Ishikawa (cell line): ENCODE measurements at regions not wholly inside any gene's neighbourhood (a gene's known extent, or its start where the extent isn't known, plus 50 kb on each side); places are given as distances from the start of the nearest gene placed in this dataset.

Experiments
- CEBPB ChIP-seq: IDR thresholded peaks from 2 replicates; pipeline ENCODE4 v1.6.1; 2012
- CREB1 ChIP-seq: IDR thresholded peaks from 2 replicates; pipeline ENCODE4 v1.6.1; 2012; ENCODE audit warnings: low read depth
- EGR1 ChIP-seq: IDR thresholded peaks from 2 replicates; pipeline ENCODE4 v1.6.1; 2012
- EP300 ChIP-seq: IDR thresholded peaks from 2 replicates; pipeline ENCODE4 v1.6.1; 2012; ENCODE audit warnings: borderline replicate concordance
- FOXM1 ChIP-seq: IDR thresholded peaks from 2 replicates; pipeline ENCODE4 v1.6.1; 2012; ENCODE audit warnings: low read depth, borderline replicate concordance
- MAX ChIP-seq: IDR thresholded peaks from 2 replicates; pipeline ENCODE4 v1.6.1; 2012
- NFIC ChIP-seq: IDR thresholded peaks from 2 replicates; pipeline ENCODE4 v1.6.1; 2012
- RAD21 ChIP-seq: IDR thresholded peaks from 2 replicates; pipeline ENCODE4 v1.6.1; 2012; ENCODE audit warnings: low read depth
- REST ChIP-seq: IDR thresholded peaks from 2 replicates; pipeline ENCODE4 v1.6.1; 2012; ENCODE audit warnings: low read depth, mild to moderate bottlenecking
- TAF1 ChIP-seq: IDR thresholded peaks from 2 replicates; pipeline ENCODE4 v1.6.1; 2012; ENCODE audit warnings: low read depth, mild to moderate bottlenecking
- TCF12 ChIP-seq: IDR thresholded peaks from 2 replicates; pipeline ENCODE4 v1.6.1; 2012; ENCODE audit warnings: low read depth
- TEAD4 ChIP-seq: IDR thresholded peaks from 2 replicates; pipeline ENCODE4 v1.6.1; 2012
- USF1 ChIP-seq: IDR thresholded peaks from 2 replicates; pipeline ENCODE4 v1.6.1; 2012
- YY1 ChIP-seq: IDR thresholded peaks from 2 replicates; pipeline ENCODE4 v1.6.1; 2012; ENCODE audit warnings: low read depth
- ZBTB7A ChIP-seq: IDR thresholded peaks from 2 replicates; pipeline ENCODE4 v1.6.1; 2012; ENCODE audit warnings: low read depth

GRCh38 chr12:7581046-7581445 is 77.5 kb upstream of the CD163 start:
- no peak for TF ChIP-seq TCF12
- TF ChIP-seq FOXM1, result no peak

- TF ChIP-seq FOXM1 (no peak), CREB1 (no peak), TCF12 (no peak), RAD21 (no peak), TAF1 (no peak), EGR1 (no peak), CEBPB (no peak), REST (no peak), MAX (no peak), EP300 (no peak), NFIC (no peak), YY1 (no peak), ZBTB7A (no peak), USF1 (no peak), TEAD4 (no peak)
Observed at GRCh38 chr12:7571257-7571656, 67.7 kb upstream of the CD163 start.

- TF ChIP-seq NFIC (no peak), ZBTB7A (no peak), TAF1 (no peak), TCF12 (no peak), FOXM1 (no peak), TEAD4 (no peak)
Observed at GRCh38 chr12:7557227-7557626, 53.6 kb upstream of the CD163 start.

GRCh38 chr12:7555752-7556151 is 52.2 kb upstream of the CD163 start:
- TF ChIP-seq MAX, result no peak
- no peak for TF ChIP-seq REST
- no peak for TF ChIP-seq CREB1
- no peak for TF ChIP-seq EP300
- TF ChIP-seq CEBPB, result no peak
- no peak for TF ChIP-seq EGR1
- TF ChIP-seq TAF1, result no peak
- TF ChIP-seq FOXM1, result no peak
- TF ChIP-seq RAD21, result no peak
- TF ChIP-seq TEAD4, result no peak
- no peak for TF ChIP-seq YY1
